CD4-positive, alpha-beta T cell (primary cell): ENCODE measurements at regions not wholly inside any gene's neighbourhood (a gene's known extent, or its start where the extent isn't known, plus 50 kb on each side); places are given as distances from the start of the nearest gene placed in this dataset.
"Not testable (repeated sequence)": the region's sequence is repeated elsewhere in the genome, so short reads cannot be mapped to it uniquely, and the experiment has no call there.

ENCODE experiments used
- ATAC-seq: fragments of 200-7000 bp; cut with Tn5 transposase; one replicate; pipeline ENCODE4 v1.10.0; 2022; ENCODE audit warnings: mild to moderate bottlenecking; ENCODE audit not compliant: poor library complexity
- CTCF ChIA-PET: fragments of 350-600 bp; sonication (Branson Sonifier 250); formaldehyde crosslinking; loops from one replicate; lab custom pipeline; 2021; ENCODE audit warnings: antibody characterized with exemption, inconsistent platforms; lab: Charles Lee
- POLR2A ChIA-PET: fragments of 350-600 bp; sonication (Branson Sonifier 250); formaldehyde crosslinking; loops from one replicate; lab custom pipeline; 2021; ENCODE audit warnings: antibody characterized with exemption, inconsistent platforms; lab: Charles Lee
- DNase-seq, 14 experiments: peaks; one replicate each; pipeline ENCODE4 v3.0.0-alpha.2; 2013 to 2020; ENCODE audit warnings: mixed read lengths in 2 of 14
- H3K27ac ChIP-seq, 2 donors: one replicate each; pipeline versions ENCODE4 v1.5.1 to v1.7.0; 2013; ENCODE audit warnings: low read length in 2 of 2, low read depth in 1 of 2, mild to moderate bottlenecking in 1 of 2
- H3K27me3 ChIP-seq, 2 experiments: 1 replicate in 1 of 2; 2 replicates in 1 of 2; pipeline versions ENCODE4 v1.6.1 to v1.7.0; 2013; ENCODE audit warnings: low read length in 2 of 2, control low read depth in 1 of 2, mild to moderate bottlenecking in 1 of 2, moderate library complexity in 1 of 2; ENCODE audit not compliant: insufficient read depth in 2 of 2, control insufficient read depth in 1 of 2
- H3K36me3 ChIP-seq: one replicate; pipeline ENCODE4 v1.6.1; 2013; ENCODE audit warnings: low read length, control low read depth; ENCODE audit not compliant: insufficient read depth
- H3K4me1 ChIP-seq: one replicate; pipeline ENCODE4 v1.6.1; 2013; ENCODE audit warnings: low read length, control low read depth; ENCODE audit not compliant: insufficient read depth
- H3K4me3 ChIP-seq: one replicate; pipeline ENCODE4 v1.5.1; 2013; ENCODE audit warnings: mild to moderate bottlenecking, low read length, moderate library complexity
- H3K9me3 ChIP-seq, 2 experiments: 1 replicate in 1 of 2; 2 replicates in 1 of 2; pipeline versions ENCODE4 v1.6.1 to v1.7.0; 2013; ENCODE audit warnings: low read length in 2 of 2, mild to moderate bottlenecking in 2 of 2, control low read depth in 1 of 2, moderate library complexity in 1 of 2; ENCODE audit not compliant: control insufficient read depth in 1 of 2, insufficient read depth in 1 of 2
- H3K27ac Mint-ChIP-seq: one replicate; pipeline ENCODE4 v1.8.0; 2020; ENCODE audit warnings: mixed read lengths
- H3K27me3 Mint-ChIP-seq: one replicate; pipeline ENCODE4 v1.8.0; 2021; ENCODE audit warnings: mixed read lengths
- H3K36me3 Mint-ChIP-seq: one replicate; pipeline ENCODE4 v1.8.0; 2021; ENCODE audit warnings: low read depth, mixed read lengths
- H3K4me1 Mint-ChIP-seq: one replicate; pipeline ENCODE4 v1.8.0; 2021; ENCODE audit warnings: low read depth, mixed read lengths
- H3K4me3 Mint-ChIP-seq: one replicate; pipeline ENCODE4 v1.8.0; 2020; ENCODE audit warnings: mild to moderate bottlenecking, mixed read lengths
- H3K9me3 Mint-ChIP-seq: one replicate; pipeline ENCODE4 v1.8.0; 2020; ENCODE audit warnings: mixed read lengths
- CTCF ChIP-seq: fragments of 200-600 bp; IDR thresholded peaks from one replicate; pipeline ENCODE4 v1.8.0; 2022; ENCODE audit warnings: antibody characterized with exemption, mild to moderate bottlenecking
- intact Hi-C, 2 experiments: fragments of 100-400 bp; cut with DNase I in 1 of 2; cut with micrococcal nuclease in 1 of 2; formaldehyde crosslinking; loops; one replicate each; pipeline versions ENCODE4 v1.15.1 to v1.9.0; 2023 to 2025; cut with DNase I, micrococcal nuclease

GRCh38 chr9:115849679-115850412, 303.7 kb upstream of the PAPPA start:
- no peak overlapping the region for H3K4me3 Mint-ChIP-seq
- H3K36me3 ChIP-seq, result no peaks in the 10 kb centered on the region
- DNase-seq (no peak), ATAC-seq (no peak)
- H3K27me3 Mint-ChIP-seq, result no peaks in the 10 kb centered on the region
- intact Hi-C loops, result no loop called here
- no peaks in the 10 kb centered on the region for H3K27me3 ChIP-seq
- POLR2A ChIA-PET, result no interaction called here
- H3K4me3 ChIP-seq, result no peak overlapping the region
- H3K4me1 ChIP-seq, result no peaks in the 10 kb centered on the region
- H3K36me3 Mint-ChIP-seq, result no peaks in the 10 kb centered on the region
- H3K4me1 Mint-ChIP-seq, result no peaks in the 10 kb centered on the region
- no peak overlapping the region for H3K27ac ChIP-seq
- CTCF ChIA-PET, result interaction anchor here (1.0 kb wide), 1 partner anchor 20 kb away, joined by 3 read pairs; no protein-coding TSS in a partner anchor
- H3K9me3 Mint-ChIP-seq, result peaks cover 2% of the 10 kb centered on the region
- no peaks in the 10 kb centered on the region for H3K9me3 ChIP-seq
- no peak for TF ChIP-seq CTCF
- no peak overlapping the region for H3K27ac Mint-ChIP-seq

DNA sequence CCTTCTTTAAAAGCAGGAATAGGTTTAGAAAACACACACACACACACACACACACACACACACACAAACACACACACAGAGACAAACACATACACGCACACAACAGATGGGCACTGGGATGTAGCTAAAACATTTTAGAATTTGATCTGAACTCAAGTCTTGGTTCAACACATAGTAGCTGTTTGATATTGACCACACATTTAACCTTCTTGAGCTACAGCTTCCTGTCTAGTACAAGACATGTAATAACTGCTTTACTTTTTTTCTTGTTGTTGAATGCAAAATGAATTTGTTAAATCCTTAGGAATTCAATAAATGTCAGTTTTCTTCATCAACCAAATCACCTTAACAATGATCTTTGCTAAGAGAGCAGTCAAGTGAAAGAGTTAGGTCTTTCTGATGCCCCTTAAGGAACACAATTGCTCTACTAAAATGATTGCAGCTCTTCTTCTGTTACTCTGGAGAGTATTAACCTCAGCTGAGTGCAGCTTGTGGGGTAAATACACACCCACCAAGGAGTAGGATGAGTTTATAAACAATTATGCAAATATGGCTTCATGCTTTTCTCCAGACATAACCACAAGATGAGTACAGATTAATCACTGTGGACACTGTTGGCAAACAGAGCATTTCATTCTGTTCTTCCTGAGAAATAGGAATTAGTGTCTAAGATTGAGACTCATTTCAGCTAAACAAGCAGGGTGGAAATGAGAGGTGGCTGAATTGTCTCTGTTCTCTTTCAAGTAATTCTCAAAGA, 302.9 kb upstream of the PAPPA start:
- no peak for TF ChIP-seq CTCF
- intact Hi-C loops, result no loop called here
- H3K9me3 Mint-ChIP-seq, result peaks cover 4% of the 10 kb centered on the region

DNA sequence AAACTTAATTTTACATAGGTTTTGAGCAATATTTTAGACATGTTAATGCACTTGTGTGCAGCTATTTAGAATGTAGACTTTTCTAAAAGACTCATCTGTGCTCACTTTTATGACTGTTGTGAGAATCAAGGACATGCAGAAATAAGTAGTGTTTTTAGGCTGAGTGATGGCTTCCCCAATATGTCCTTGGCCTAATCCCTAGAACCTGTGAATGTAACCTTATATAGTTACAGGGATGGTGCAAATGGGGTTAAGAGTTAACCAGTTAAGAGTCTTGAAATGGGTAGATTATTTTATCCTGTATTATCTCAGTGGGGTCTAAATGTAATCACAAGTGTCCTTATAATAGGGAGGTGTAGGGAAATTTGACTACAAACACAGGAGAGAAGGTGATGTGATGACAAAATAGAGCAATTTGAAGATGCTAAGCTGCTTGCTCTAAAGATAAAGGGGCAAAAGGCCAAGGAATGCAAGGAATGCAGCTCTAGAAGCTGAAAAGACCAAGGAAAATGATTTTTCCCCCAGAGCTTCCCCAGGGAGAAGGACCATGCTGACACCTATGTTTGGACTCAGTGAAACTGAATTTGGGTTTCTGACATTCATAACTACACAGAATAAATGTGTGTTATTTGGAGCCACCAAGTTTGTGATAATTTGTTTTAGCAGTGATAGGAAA, 298.0 kb upstream of the PAPPA start:
- intact Hi-C loops, result no loop called here
- ATAC-seq, result no peak
- Mint-ChIP-seq H3K4me1 (no peaks in the 10 kb centered on the region), H3K27ac (no peak overlapping the region), H3K27me3 (no peaks in the 10 kb centered on the region), H3K9me3 (peaks cover 7% of the 10 kb centered on the region), H3K4me3 (no peak overlapping the region), H3K36me3 (no peaks in the 10 kb centered on the region)
- no peaks in the 10 kb centered on the region for H3K27me3 ChIP-seq
- no peak overlapping the region for H3K4me3 ChIP-seq
- TF ChIP-seq CTCF, result no peak
- no peak overlapping the region for H3K27ac ChIP-seq
- POLR2A ChIA-PET, result no interaction called here
- CTCF ChIA-PET, result no interaction called here
- no peaks in the 10 kb centered on the region for H3K36me3 ChIP-seq
- no peak for DNase-seq
- H3K9me3 ChIP-seq, result no peaks in the 10 kb centered on the region
- no peaks in the 10 kb centered on the region for H3K4me1 ChIP-seq

More for the DNA sequence above, 302.9 kb upstream of the PAPPA start:
- H3K9me3 ChIP-seq, result no peaks in the 10 kb centered on the region
- no peak overlapping the region for H3K4me3 ChIP-seq
- H3K36me3 Mint-ChIP-seq, result no peaks in the 10 kb centered on the region
- DNase-seq (no peak), ATAC-seq (no peak)
- ChIA-PET CTCF (no interaction called here), POLR2A (no interaction called here)
- H3K4me1 ChIP-seq, result no peaks in the 10 kb centered on the region
- H3K36me3 ChIP-seq, result no peaks in the 10 kb centered on the region
- no peak overlapping the region for H3K27ac Mint-ChIP-seq
- H3K27me3 ChIP-seq, result no peaks in the 10 kb centered on the region
- H3K27me3 Mint-ChIP-seq, result no peaks in the 10 kb centered on the region
- no peaks in the 10 kb centered on the region for H3K4me1 Mint-ChIP-seq
- H3K4me3 Mint-ChIP-seq, result no peak overlapping the region
- H3K27ac ChIP-seq, result no peak overlapping the region

- H3K4me1 Mint-ChIP-seq, H3K4me3 Mint-ChIP-seq, intact Hi-C loops, DNase-seq, ATAC-seq, H3K4me1 ChIP-seq, H3K9me3 Mint-ChIP-seq, H3K4me3 ChIP-seq, H3K27ac ChIP-seq, POLR2A ChIA-PET, H3K27ac Mint-ChIP-seq, CTCF ChIA-PET, H3K36me3 ChIP-seq, H3K36me3 Mint-ChIP-seq, H3K27me3 Mint-ChIP-seq, H3K27me3 ChIP-seq, H3K9me3 ChIP-seq: not testable (repeated sequence)
These were observed 295.2 kb upstream of the PAPPA start for GRCh38 chr9:115858421-115858820.
